Ishikawa (cell line): ENCODE measurements at regions not wholly inside any gene's neighbourhood (a gene's known extent, or its start where the extent isn't known, plus 50 kb on each side); places are given as distances from the start of the nearest gene placed in this dataset.

Experiments used
- CREB1 ChIP-seq: IDR thresholded peaks from 2 replicates; pipeline ENCODE4 v1.6.1; 2012; ENCODE audit warnings: low read depth
- EP300 ChIP-seq: IDR thresholded peaks from 2 replicates; pipeline ENCODE4 v1.6.1; 2012; ENCODE audit warnings: borderline replicate concordance
- NFIC ChIP-seq: IDR thresholded peaks from 2 replicates; pipeline ENCODE4 v1.6.1; 2012
- RAD21 ChIP-seq: IDR thresholded peaks from 2 replicates; pipeline ENCODE4 v1.6.1; 2012; ENCODE audit warnings: low read depth
- TAF1 ChIP-seq: IDR thresholded peaks from 2 replicates; pipeline ENCODE4 v1.6.1; 2012; ENCODE audit warnings: low read depth, mild to moderate bottlenecking
- TCF12 ChIP-seq: IDR thresholded peaks from 2 replicates; pipeline ENCODE4 v1.6.1; 2012; ENCODE audit warnings: low read depth
- YY1 ChIP-seq: IDR thresholded peaks from 2 replicates; pipeline ENCODE4 v1.6.1; 2012; ENCODE audit warnings: low read depth
- TF ChIP-seq, protein P1 (sequence below): IDR thresholded peaks from 2 replicates; pipeline ENCODE4 v1.6.1; 2012; ENCODE audit warnings: low read depth, mild to moderate bottlenecking

- no peak for TF ChIP-seq TAF1
- no peak for TF ChIP-seq YY1
- TF ChIP-seq RAD21, result no peak
- TF ChIP-seq, protein P1, sequence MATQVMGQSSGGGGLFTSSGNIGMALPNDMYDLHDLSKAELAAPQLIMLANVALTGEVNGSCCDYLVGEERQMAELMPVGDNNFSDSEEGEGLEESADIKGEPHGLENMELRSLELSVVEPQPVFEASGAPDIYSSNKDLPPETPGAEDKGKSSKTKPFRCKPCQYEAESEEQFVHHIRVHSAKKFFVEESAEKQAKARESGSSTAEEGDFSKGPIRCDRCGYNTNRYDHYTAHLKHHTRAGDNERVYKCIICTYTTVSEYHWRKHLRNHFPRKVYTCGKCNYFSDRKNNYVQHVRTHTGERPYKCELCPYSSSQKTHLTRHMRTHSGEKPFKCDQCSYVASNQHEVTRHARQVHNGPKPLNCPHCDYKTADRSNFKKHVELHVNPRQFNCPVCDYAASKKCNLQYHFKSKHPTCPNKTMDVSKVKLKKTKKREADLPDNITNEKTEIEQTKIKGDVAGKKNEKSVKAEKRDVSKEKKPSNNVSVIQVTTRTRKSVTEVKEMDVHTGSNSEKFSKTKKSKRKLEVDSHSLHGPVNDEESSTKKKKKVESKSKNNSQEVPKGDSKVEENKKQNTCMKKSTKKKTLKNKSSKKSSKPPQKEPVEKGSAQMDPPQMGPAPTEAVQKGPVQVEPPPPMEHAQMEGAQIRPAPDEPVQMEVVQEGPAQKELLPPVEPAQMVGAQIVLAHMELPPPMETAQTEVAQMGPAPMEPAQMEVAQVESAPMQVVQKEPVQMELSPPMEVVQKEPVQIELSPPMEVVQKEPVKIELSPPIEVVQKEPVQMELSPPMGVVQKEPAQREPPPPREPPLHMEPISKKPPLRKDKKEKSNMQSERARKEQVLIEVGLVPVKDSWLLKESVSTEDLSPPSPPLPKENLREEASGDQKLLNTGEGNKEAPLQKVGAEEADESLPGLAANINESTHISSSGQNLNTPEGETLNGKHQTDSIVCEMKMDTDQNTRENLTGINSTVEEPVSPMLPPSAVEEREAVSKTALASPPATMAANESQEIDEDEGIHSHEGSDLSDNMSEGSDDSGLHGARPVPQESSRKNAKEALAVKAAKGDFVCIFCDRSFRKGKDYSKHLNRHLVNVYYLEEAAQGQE, result no peak
- TF ChIP-seq EP300, result no peak
- TF ChIP-seq CREB1, result no peak
- no peak for TF ChIP-seq NFIC
- no peak for TF ChIP-seq TCF12
Measured at GRCh38 chr2:607172-607571, 70.0 kb downstream of the TMEM18 start.
